ENCODE measurements at regions not wholly inside any gene's neighbourhood (a gene's known extent, or its start where the extent isn't known, plus 50 kb on each side); places are given as distances from the start of the nearest gene placed in this dataset.

GRCh38 chr9:88828018-88828417 lies 163.2 kb upstream of the S1PR3 start:
- Histone ChIP-seq H3K36me3 (ENCODE audit: control insufficient read depth in 4 of 4, insufficient read depth in 3 of 4, low read depth in 1 of 4, low read length in 3 of 4) (no peaks in the 10 kb centered on the region), H3K4me1 (ENCODE audit: control insufficient read depth in 4 of 4, insufficient read depth in 4 of 4, low read length in 3 of 4) (no peaks in the 10 kb centered on the region), H3K9me3 (ENCODE audit: control insufficient read depth in 4 of 4, low read length in 3 of 4) (peaks cover 0 to 3% (median 0%) of the 10 kb centered on the region in 4 donors), H3K9ac (ENCODE audit: low read depth in 1 of 2, low read length in 2 of 2) (no peak overlapping the region), H3K4me3 (ENCODE audit: low read depth in 1 of 3, low read length in 3 of 3) (no peak overlapping the region), H3K27ac (ENCODE audit: low read depth in 1 of 2, low read length in 2 of 2) (no peak overlapping the region), H3K27me3 (ENCODE audit: control insufficient read depth in 4 of 4, insufficient read depth in 4 of 4, low read length in 3 of 4) (peaks cover 0 to 4% (median 0%) of the 10 kb centered on the region in 4 donors)
- no peak for DNase-seq (ENCODE audit: low spot score)
- TF ChIP-seq ATF3 (IDR thresholded peaks at IDR 0.05) (no peak), HNF4A (conservative IDR thresholded peaks at IDR 0.05) (no peak), GABPA (IDR thresholded peaks at IDR 0.05 in 1 of 2, conservative IDR thresholded peaks at IDR 0.05 in 1 of 2) (no peak)
- TF ChIP-seq, protein P1, sequence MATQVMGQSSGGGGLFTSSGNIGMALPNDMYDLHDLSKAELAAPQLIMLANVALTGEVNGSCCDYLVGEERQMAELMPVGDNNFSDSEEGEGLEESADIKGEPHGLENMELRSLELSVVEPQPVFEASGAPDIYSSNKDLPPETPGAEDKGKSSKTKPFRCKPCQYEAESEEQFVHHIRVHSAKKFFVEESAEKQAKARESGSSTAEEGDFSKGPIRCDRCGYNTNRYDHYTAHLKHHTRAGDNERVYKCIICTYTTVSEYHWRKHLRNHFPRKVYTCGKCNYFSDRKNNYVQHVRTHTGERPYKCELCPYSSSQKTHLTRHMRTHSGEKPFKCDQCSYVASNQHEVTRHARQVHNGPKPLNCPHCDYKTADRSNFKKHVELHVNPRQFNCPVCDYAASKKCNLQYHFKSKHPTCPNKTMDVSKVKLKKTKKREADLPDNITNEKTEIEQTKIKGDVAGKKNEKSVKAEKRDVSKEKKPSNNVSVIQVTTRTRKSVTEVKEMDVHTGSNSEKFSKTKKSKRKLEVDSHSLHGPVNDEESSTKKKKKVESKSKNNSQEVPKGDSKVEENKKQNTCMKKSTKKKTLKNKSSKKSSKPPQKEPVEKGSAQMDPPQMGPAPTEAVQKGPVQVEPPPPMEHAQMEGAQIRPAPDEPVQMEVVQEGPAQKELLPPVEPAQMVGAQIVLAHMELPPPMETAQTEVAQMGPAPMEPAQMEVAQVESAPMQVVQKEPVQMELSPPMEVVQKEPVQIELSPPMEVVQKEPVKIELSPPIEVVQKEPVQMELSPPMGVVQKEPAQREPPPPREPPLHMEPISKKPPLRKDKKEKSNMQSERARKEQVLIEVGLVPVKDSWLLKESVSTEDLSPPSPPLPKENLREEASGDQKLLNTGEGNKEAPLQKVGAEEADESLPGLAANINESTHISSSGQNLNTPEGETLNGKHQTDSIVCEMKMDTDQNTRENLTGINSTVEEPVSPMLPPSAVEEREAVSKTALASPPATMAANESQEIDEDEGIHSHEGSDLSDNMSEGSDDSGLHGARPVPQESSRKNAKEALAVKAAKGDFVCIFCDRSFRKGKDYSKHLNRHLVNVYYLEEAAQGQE (IDR thresholded peaks at IDR 0.05), result no peak
- WGBS, result 70% methylated on average over 8 of the region's 8 CpGs

DNA sequence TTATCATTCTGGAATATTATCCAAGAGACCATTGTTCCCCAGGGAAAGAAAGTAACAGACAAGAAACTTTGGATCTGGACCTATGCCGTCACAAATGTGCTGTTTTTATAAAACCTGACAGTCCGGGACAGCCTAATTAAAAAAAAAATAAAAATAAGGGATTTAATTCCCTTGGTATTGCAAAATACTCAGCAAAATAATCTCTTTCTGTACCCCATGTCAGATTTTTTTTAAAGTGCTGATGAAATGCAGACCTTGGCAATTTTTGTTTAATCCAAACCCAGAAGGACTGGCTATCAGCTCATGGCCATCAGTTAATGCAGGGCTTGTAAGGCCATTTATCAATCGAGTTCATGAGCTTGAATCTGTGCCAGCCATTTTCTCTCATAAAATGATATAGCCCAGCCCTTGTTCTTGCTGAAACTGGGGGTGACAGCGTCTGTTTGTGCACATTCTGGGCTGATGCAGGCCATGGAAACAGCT lies 162.7 kb upstream of the S1PR3 start:
- Histone ChIP-seq H3K27me3 (ENCODE audit: control insufficient read depth in 4 of 4, insufficient read depth in 4 of 4, low read length in 3 of 4) (peaks cover 0 to 7% (median 0%) of the 10 kb centered on the region in 4 donors), H3K4me3 (ENCODE audit: low read depth in 1 of 3, low read length in 3 of 3) (no peak overlapping the region), H3K27ac (ENCODE audit: low read depth in 1 of 2, low read length in 2 of 2) (no peak overlapping the region), H3K9me3 (ENCODE audit: control insufficient read depth in 4 of 4, low read length in 3 of 4) (peaks cover 0 to 3% (median 0%) of the 10 kb centered on the region in 4 donors), H3K36me3 (ENCODE audit: control insufficient read depth in 4 of 4, insufficient read depth in 3 of 4, low read depth in 1 of 4, low read length in 3 of 4) (no peaks in the 10 kb centered on the region), H3K4me1 (ENCODE audit: control insufficient read depth in 4 of 4, insufficient read depth in 4 of 4, low read length in 3 of 4) (no peaks in the 10 kb centered on the region), H3K9ac (ENCODE audit: low read depth in 1 of 2, low read length in 2 of 2) (no peak overlapping the region)
- no peak for TF ChIP-seq EGR1 (IDR thresholded peaks at IDR 0.05; ENCODE audit: low read depth in 2 of 2)
- no peak for TF ChIP-seq JUND (IDR thresholded peaks at IDR 0.05)
- no peak for DNase-seq (ENCODE audit: low spot score)
- WGBS, result 55% methylated on average over 4 of the region's 4 CpGs

- H3K4me3 ChIP-seq (ENCODE audit: low read depth in 1 of 3, low read length in 3 of 3), result no peak overlapping the region
- 64% methylated on average over 6 of the region's 6 CpGs for WGBS
- no peak overlapping the region for H3K27ac ChIP-seq (ENCODE audit: low read depth in 1 of 2, low read length in 2 of 2)
- no peaks in the 10 kb centered on the region for H3K36me3 ChIP-seq (ENCODE audit: control insufficient read depth in 4 of 4, insufficient read depth in 3 of 4, low read depth in 1 of 4, low read length in 3 of 4)
- no peaks in the 10 kb centered on the region for H3K4me1 ChIP-seq (ENCODE audit: control insufficient read depth in 4 of 4, insufficient read depth in 4 of 4, low read length in 3 of 4)
- H3K9me3 ChIP-seq (ENCODE audit: control insufficient read depth in 4 of 4, low read length in 3 of 4), result peaks cover 0 to 3% (median 0%) of the 10 kb centered on the region in 4 donors
- no peak for DNase-seq (ENCODE audit: low spot score)
- no peak for TF ChIP-seq YY1 (IDR thresholded peaks at IDR 0.05)
- TF ChIP-seq, protein P2, sequence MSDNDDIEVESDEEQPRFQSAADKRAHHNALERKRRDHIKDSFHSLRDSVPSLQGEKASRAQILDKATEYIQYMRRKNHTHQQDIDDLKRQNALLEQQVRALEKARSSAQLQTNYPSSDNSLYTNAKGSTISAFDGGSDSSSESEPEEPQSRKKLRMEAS (IDR thresholded peaks at IDR 0.05), result no peak
- TF ChIP-seq, protein P3, sequence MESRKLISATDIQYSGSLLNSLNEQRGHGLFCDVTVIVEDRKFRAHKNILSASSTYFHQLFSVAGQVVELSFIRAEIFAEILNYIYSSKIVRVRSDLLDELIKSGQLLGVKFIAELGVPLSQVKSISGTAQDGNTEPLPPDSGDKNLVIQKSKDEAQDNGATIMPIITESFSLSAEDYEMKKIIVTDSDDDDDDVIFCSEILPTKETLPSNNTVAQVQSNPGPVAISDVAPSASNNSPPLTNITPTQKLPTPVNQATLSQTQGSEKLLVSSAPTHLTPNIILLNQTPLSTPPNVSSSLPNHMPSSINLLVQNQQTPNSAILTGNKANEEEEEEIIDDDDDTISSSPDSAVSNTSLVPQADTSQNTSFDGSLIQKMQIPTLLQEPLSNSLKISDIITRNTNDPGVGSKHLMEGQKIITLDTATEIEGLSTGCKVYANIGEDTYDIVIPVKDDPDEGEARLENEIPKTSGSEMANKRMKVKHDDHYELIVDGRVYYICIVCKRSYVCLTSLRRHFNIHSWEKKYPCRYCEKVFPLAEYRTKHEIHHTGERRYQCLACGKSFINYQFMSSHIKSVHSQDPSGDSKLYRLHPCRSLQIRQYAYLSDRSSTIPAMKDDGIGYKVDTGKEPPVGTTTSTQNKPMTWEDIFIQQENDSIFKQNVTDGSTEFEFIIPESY (IDR thresholded peaks at IDR 0.05), result no peak
- no peak for TF ChIP-seq RXRA (IDR thresholded peaks at IDR 0.05)
- peaks cover 0 to 7% (median 0%) of the 10 kb centered on the region in 4 donors for H3K27me3 ChIP-seq (ENCODE audit: control insufficient read depth in 4 of 4, insufficient read depth in 4 of 4, low read length in 3 of 4)
- H3K9ac ChIP-seq (ENCODE audit: low read depth in 1 of 2, low read length in 2 of 2), result no peak overlapping the region
These were observed 162.0 kb upstream of the S1PR3 start for GRCh38 chr9:88829276-88829675.

All from liver (tissue), 7 donors.